OCI-LY7 (cell line): ENCODE measurements at regions not wholly inside any gene's neighbourhood (a gene's known extent, or its start where the extent isn't known, plus 50 kb on each side); places are given as distances from the start of the nearest gene placed in this dataset.

Experiments
- EZH2phosphoT487 ChIP-seq: fragments of 200-600 bp; sonication (generic); IDR thresholded peaks from 2 replicates; pipeline ENCODE4 v1.6.1; 2018; ENCODE audit warnings: low read depth, borderline replicate concordance, mild to moderate bottlenecking, mixed run types, antibody characterized with exemption, low read length, moderate library complexity, mixed read lengths
- TF ChIP-seq, protein P1 (sequence below): fragments of 200-600 bp; sonication (generic); conservative IDR thresholded peaks from 2 replicates; pipeline ENCODE4 v1.5.1; 2014; ENCODE audit warnings: mild to moderate bottlenecking, antibody characterized with exemption, low read length, moderate library complexity, mixed read lengths

DNA sequence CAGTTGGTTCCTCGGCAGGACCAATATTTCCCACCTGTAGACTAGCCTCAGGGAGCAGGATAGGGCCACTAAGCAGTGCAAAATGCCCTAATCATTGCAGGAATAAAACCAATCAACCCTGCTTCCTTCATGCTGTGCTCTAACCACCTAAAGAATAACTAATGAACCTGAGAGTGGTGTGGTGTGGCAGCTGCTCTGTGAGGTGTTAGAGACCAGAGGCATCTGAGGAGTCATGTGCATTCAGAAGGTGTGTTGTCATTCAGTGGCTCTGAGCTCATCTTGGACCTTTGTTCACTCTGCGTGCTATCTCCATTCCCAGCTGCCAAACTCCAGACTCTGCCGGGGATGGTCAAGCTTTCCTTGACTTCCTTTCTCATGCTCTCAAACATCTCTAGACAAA is 136.7 kb upstream of the EGLN3 start:
- TF ChIP-seq, protein P1, sequence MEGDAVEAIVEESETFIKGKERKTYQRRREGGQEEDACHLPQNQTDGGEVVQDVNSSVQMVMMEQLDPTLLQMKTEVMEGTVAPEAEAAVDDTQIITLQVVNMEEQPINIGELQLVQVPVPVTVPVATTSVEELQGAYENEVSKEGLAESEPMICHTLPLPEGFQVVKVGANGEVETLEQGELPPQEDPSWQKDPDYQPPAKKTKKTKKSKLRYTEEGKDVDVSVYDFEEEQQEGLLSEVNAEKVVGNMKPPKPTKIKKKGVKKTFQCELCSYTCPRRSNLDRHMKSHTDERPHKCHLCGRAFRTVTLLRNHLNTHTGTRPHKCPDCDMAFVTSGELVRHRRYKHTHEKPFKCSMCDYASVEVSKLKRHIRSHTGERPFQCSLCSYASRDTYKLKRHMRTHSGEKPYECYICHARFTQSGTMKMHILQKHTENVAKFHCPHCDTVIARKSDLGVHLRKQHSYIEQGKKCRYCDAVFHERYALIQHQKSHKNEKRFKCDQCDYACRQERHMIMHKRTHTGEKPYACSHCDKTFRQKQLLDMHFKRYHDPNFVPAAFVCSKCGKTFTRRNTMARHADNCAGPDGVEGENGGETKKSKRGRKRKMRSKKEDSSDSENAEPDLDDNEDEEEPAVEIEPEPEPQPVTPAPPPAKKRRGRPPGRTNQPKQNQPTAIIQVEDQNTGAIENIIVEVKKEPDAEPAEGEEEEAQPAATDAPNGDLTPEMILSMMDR = no peak
- TF ChIP-seq EZH2phosphoT487 = no peak
